Mucosa of rectum (tissue), 2 donors: ENCODE measurements at regions not wholly inside any gene's neighbourhood (a gene's known extent, or its start where the extent isn't known, plus 50 kb on each side); places are given as distances from the start of the nearest gene placed in this dataset.

Experiments
- H3K27ac ChIP-seq, 2 donors: one replicate each; pipeline ENCODE4 v1.7.0; 2013; ENCODE audit warnings: inconsistent platforms in 2 of 2, low read depth in 2 of 2, low read length in 2 of 2
- H3K27me3 ChIP-seq, 2 donors: one replicate each; pipeline ENCODE4 v1.7.0; 2013; ENCODE audit warnings: low read length in 2 of 2; ENCODE audit not compliant: control insufficient read depth in 2 of 2, insufficient read depth in 2 of 2
- H3K36me3 ChIP-seq, 2 donors: one replicate each; pipeline ENCODE4 v1.7.0; 2013; ENCODE audit warnings: low read length in 2 of 2; ENCODE audit not compliant: control insufficient read depth in 2 of 2, insufficient read depth in 2 of 2
- H3K4me1 ChIP-seq, 2 donors: one replicate each; pipeline ENCODE4 v1.7.0; 2013; ENCODE audit warnings: low read length in 2 of 2, mild to moderate bottlenecking in 1 of 2; ENCODE audit not compliant: control insufficient read depth in 2 of 2, insufficient read depth in 2 of 2
- H3K4me3 ChIP-seq, 2 donors: one replicate each; pipeline ENCODE4 v1.7.0; 2013; ENCODE audit warnings: low read length in 2 of 2
- H3K9ac ChIP-seq, 2 donors: one replicate each; pipeline ENCODE4 v1.7.0; 2013; ENCODE audit warnings: low read length in 2 of 2, low read depth in 1 of 2, mild to moderate bottlenecking in 1 of 2
- H3K9me3 ChIP-seq, 2 donors: one replicate each; pipeline ENCODE4 v1.7.0; 2013; ENCODE audit warnings: low read length in 2 of 2; ENCODE audit not compliant: control insufficient read depth in 2 of 2
- donor health status: healthy.
- donor health status: Normal muscosa, but diverticular disease.

DNA sequence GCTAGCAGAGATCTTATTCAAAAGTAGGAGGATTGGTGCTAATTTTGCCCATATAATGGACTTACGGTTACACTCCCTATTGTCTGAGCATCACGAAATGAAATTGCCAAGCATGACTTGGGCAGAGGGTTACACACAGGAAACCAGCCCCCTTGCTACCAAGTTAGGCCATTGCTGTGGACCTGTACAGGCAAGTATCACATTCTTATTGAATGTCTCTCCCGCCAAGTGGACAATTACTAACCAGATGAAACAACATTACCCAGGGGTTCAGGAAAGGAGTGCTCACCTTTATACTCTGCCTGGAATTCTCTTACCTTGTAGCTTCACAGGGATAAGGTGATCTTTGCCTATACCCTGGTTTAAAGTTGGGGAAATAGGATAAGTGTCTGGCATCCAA, 70.6 kb upstream of the TOX3 start:
- Histone ChIP-seq H3K27me3 (no peaks in the 10 kb centered on the region), H3K4me3 (no peak overlapping the region), H3K27ac (no peak overlapping the region), H3K4me1 (peaks cover under 1 to 1% of the 10 kb centered on the region in 2 donors), H3K9me3 (no peaks in the 10 kb centered on the region), H3K36me3 (no peaks in the 10 kb centered on the region), H3K9ac (no peak overlapping the region)

DNA sequence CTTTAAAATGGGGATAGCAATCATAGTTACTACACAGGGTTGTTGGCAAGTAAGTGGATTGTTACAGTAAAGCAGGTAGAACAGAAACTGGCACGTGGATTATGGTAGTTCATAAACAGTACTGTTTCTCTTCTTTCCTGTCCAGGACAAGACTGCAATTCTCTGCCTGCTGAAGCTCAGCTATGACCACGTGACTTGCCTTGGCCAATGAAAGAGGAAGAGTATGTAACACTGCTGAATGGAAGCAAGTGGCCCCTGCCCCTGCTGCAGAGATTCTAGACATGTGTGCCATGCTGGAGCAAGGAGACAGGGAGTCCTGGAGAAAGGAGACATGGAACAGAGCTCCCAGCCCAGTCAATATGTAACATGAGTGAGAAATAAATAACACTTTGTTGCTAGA, 66.6 kb upstream of the TOX3 start:
- Histone ChIP-seq H3K36me3 (no peaks in the 10 kb centered on the region), H3K4me3 (no peak overlapping the region), H3K4me1 (peaks cover 9 to 10% of the 10 kb centered on the region in 2 donors), H3K9ac (no peak overlapping the region), H3K27ac (no peak overlapping the region), H3K27me3 (no peaks in the 10 kb centered on the region), H3K9me3 (no peaks in the 10 kb centered on the region)

DNA sequence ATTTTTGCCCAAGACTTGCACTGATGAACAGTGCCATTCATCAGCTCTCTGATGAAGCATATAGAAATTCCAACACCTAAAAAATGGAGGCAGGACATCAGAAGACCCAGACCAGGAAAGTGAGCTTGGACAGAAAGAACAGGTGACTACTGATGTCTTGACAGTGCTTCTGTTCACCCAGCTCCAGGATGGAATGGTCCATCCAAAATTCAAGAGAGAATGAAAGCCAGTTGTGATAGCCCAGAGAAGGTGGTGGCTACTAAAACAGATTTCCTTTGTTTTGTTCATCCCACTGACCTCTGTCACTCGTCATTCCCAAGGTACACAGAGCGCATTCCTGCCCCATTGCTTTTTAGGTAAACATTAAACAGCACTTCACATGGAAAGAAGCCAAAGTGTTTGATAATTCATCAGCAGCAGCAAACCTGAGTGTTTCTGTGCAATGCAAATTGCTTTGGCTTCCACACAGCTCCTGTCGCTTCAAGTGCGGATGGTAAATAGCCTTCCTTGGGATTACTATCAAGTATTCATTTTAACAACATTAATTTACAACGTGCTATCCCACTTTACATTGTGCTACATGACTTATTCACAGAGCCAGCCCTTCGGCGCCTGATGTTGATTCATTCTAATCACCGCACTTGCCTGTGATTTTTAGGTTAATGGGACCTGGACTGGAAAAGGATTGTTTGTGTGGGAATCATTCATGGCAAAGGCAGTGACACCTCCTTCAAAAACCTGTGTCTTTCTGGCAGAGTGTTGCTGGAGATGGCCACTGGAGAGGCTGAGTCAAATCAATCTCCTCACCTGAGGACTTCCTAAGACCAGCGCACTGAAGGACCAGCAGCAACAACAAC, 65.1 kb upstream of the TOX3 start:
- peak overlapping the region; percentile 28 to 50 for H3K9ac ChIP-seq
- H3K4me3 ChIP-seq = peak overlapping the region; percentile 28 to 51

DNA sequence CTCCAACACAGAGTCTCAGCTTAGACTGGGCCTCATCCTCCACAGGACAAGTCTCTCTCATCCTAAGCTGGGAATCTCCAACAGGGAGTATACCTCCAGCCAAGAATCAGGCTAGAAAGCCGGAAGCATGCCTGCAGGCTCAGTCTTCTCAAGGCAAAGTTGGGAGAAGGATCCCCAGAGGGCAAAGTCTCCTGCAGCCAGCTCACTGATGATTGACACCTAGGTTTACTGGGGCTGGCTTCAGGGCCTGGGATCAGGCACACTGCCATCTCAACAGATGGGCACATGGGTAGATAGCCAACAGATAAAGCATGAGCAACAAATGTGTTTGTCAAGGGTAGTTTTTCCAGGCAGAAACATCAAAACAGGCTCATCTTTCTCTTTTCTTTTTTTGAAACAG, 56.1 kb upstream of the TOX3 start:
- H3K4me1 ChIP-seq = peaks cover 2 to 5% of the 10 kb centered on the region in 2 donors
- H3K36me3 ChIP-seq = no peaks in the 10 kb centered on the region
- H3K27ac ChIP-seq = no peak overlapping the region
- H3K9me3 ChIP-seq = no peaks in the 10 kb centered on the region
- no peaks in the 10 kb centered on the region for H3K27me3 ChIP-seq
- H3K4me3 ChIP-seq = no peak overlapping the region
- H3K9ac ChIP-seq = no peak overlapping the region

More for the DNA sequence above, 65.1 kb upstream of the TOX3 start:
- Histone ChIP-seq H3K27ac (peak overlapping the region; percentile 77 to 86), H3K4me1 (peaks cover 9 to 10% of the 10 kb centered on the region in 2 donors), H3K27me3 (no peaks in the 10 kb centered on the region), H3K36me3 (no peaks in the 10 kb centered on the region), H3K9me3 (no peaks in the 10 kb centered on the region)

DNA sequence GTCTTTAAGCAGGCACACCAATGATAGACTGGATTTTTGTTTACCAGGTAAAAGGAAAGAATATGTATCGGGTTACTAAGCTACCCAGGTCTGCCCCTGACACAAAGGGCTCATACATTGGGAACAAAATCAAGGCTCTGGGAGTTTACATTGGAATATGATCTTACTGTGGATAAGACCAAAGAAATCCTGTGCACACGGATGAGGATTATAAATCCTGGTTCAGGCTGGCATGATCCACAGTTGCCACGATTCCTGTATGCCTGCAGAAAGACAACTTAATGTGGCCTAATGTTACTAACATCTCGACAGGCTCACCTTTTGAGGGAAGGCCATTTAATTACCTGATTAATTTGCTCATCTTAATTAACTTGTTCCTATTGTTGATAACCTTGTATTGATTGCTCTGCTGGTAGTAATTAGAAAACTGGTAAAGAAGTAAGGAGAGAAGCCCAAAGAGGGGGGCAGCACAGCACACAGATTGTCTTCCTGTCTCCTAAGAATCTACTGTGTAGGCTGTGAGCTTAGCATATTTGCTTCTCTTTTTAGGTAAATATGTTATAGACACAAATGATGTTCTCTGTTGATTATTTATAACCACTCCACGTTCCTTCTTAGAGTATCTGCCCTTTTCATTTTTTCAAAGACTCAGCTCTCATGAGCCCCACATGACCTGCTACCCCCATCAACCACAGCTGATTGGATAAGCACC, 51.0 kb upstream of the TOX3 start:
- no peak overlapping the region for H3K4me3 ChIP-seq
- peaks cover 2% of the 10 kb centered on the region in 2 donors for H3K4me1 ChIP-seq
- H3K27me3 ChIP-seq = no peaks in the 10 kb centered on the region
- no peak overlapping the region for H3K9ac ChIP-seq
- H3K27ac ChIP-seq = peak overlapping the region in 1 of 2 donors; percentile 26
- no peaks in the 10 kb centered on the region for H3K36me3 ChIP-seq
- H3K9me3 ChIP-seq = no peaks in the 10 kb centered on the region

DNA sequence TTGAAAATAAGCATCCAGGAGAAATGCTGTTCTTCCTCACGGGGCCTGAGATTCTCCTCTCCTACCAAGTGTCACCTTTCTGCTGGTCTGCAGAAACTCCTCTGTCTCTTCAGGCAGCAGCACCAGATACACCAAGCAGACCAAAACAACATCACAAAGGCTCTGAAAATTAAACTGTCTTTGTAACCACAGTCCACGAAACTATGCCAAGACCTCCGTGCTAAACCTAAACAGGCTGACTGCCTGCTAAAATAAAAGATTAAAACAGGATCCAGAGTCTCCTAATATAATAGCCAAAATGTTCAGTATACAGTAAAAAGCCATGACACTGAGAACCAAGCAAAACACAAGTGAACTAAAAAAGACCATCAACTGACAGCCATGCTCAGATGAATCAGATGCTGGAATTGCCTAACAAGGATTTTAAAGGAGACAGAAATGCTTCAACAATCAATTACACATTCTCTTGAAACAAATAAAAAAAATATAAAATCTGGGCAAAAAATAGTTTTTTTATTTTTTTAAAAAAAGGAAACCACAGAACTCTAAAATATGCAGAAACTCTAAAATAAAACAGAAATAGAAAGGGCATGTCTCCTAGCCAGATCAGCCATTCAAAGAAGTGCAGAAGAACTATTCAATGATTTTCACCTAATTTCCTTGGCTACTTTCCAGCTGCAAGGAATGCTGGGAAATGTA, 50.3 kb upstream of the TOX3 start:
- H3K36me3 ChIP-seq = no peaks in the 10 kb centered on the region
- H3K4me1 ChIP-seq = no peaks in the 10 kb centered on the region
- no peak overlapping the region for H3K9ac ChIP-seq
- no peaks in the 10 kb centered on the region for H3K27me3 ChIP-seq
- H3K27ac ChIP-seq = peak overlapping the region in 1 of 2 donors; percentile 26
- no peak overlapping the region for H3K4me3 ChIP-seq
- no peaks in the 10 kb centered on the region for H3K9me3 ChIP-seq
